B cell (primary cell): ENCODE measurements at regions not wholly inside any gene's neighbourhood (a gene's known extent, or its start where the extent isn't known, plus 50 kb on each side); places are given as distances from the start of the nearest gene placed in this dataset.

ENCODE experiments used
- ATAC-seq: fragments of 200-7000 bp; cut with Tn5 transposase; one replicate; pipeline ENCODE4 v1.10.0; 2021; ENCODE audit warnings: low read depth, mild to moderate bottlenecking, moderate number of reproducible peaks, moderate library complexity
- CTCF ChIA-PET: fragments of 350-600 bp; sonication (Branson Sonifier 250); formaldehyde crosslinking; loops from one replicate; lab custom pipeline; 2021; ENCODE audit warnings: antibody characterized with exemption, inconsistent platforms; lab: Charles Lee
- POLR2A ChIA-PET: fragments of 350-600 bp; sonication (Branson Sonifier 250); formaldehyde crosslinking; loops from one replicate; lab custom pipeline; 2021; ENCODE audit warnings: antibody characterized with exemption; lab: Charles Lee
- DNase-seq: peaks from one replicate; pipeline ENCODE4 v3.0.0; 2013
- H2AFZ ChIP-seq: 2 replicates; pipeline ENCODE4 v1.6.1; 2012; ENCODE audit warnings: mild to moderate bottlenecking, low read depth, low read length; ENCODE audit not compliant: insufficient read depth, poor library complexity, severe bottlenecking
- H3K27ac ChIP-seq, 2 donors: 1 replicate in 1 of 2; 2 replicates in 1 of 2; pipeline ENCODE4 v1.5.1; 2012 to 2013; ENCODE audit warnings: low read length in 2 of 2, mild to moderate bottlenecking in 2 of 2, moderate library complexity in 1 of 2
- H3K27me3 ChIP-seq, 4 experiments: fragments of 200-600 bp in 1 of 4; sonication (generic) in 1 of 4; replicated peaks in 1 of 4; 1 replicate in 2 of 4; 2 replicates in 2 of 4; pipeline versions ENCODE4 v1.6.1 to v1.7.0; 2013 to 2016; ENCODE audit warnings: low read length in 3 of 4, mild to moderate bottlenecking in 2 of 4, mixed read lengths in 1 of 4, moderate library complexity in 1 of 4; ENCODE audit not compliant: insufficient read depth in 4 of 4, control insufficient read depth in 3 of 4; ENCODE audit errors: control extremely low read depth in 1 of 4
- H3K36me3 ChIP-seq, 2 experiments: replicated peaks in 1 of 2; 1 replicate in 1 of 2; 2 replicates in 1 of 2; pipeline versions ENCODE4 v1.6.1 to v1.7.1; 2013; ENCODE audit warnings: low read length in 1 of 2; ENCODE audit not compliant: insufficient read depth in 2 of 2, control insufficient read depth in 1 of 2; ENCODE audit errors: control extremely low read depth in 1 of 2, extremely low read depth in 1 of 2
- H3K4me1 ChIP-seq, 2 donors: fragments of 200-600 bp in 1 of 2; sonication (generic) in 1 of 2; 1 replicate in 1 of 2; 2 replicates in 1 of 2; pipeline versions ENCODE4 v1.5.1 to v1.6.1; 2013 to 2017; ENCODE audit warnings: low read length in 2 of 2; ENCODE audit not compliant: control insufficient read depth in 2 of 2, insufficient read depth in 2 of 2
- H3K4me2 ChIP-seq: replicated peaks from 2 replicates; pipeline ENCODE3; 2012; ENCODE audit warnings: mild to moderate bottlenecking, low read depth, low read length; ENCODE audit not compliant: poor library complexity, severe bottlenecking
- H3K4me3 ChIP-seq, 5 experiments: fragments of 200-600 bp in 1 of 5; sonication (generic) in 1 of 5; 1 replicate in 3 of 5; 2 replicates in 2 of 5; pipeline versions ENCODE4 v1.5.1 to v1.7.0; 2011 to 2016; ENCODE audit warnings: low read length in 4 of 5, mild to moderate bottlenecking in 4 of 5, low read depth in 2 of 5, control low read depth in 1 of 5, moderate library complexity in 1 of 5; ENCODE audit not compliant: insufficient read depth in 1 of 5; ENCODE audit errors: control extremely low read depth in 1 of 5, extremely low read depth in 1 of 5
- H3K79me2 ChIP-seq: fragments of 200-600 bp; sonication (generic); one replicate; pipeline ENCODE4 v1.6.0; 2016; ENCODE audit warnings: low read length; ENCODE audit not compliant: control insufficient read depth, insufficient read depth
- H3K9ac ChIP-seq: fragments of 200-600 bp; sonication (generic); 2 replicates; pipeline ENCODE4 v1.6.1; 2017; ENCODE audit warnings: mild to moderate bottlenecking, low read length, moderate library complexity
- H3K9me3 ChIP-seq, 3 donors: one replicate each; pipeline versions ENCODE4 v1.6.1 to v1.7.1; 2013; ENCODE audit warnings: low read length in 2 of 3; ENCODE audit not compliant: control insufficient read depth in 2 of 3, insufficient read depth in 1 of 3; ENCODE audit errors: control extremely low read depth in 1 of 3
- H4K20me1 ChIP-seq: 2 replicates; pipeline ENCODE4 v1.6.0; 2012; ENCODE audit warnings: mild to moderate bottlenecking, low read length; ENCODE audit not compliant: insufficient read depth, control insufficient read depth, poor library complexity, severe bottlenecking
- H3K27ac Mint-ChIP-seq: one replicate; pipeline ENCODE4 v1.8.0; 2021; ENCODE audit warnings: mixed read lengths
- H3K27me3 Mint-ChIP-seq: one replicate; pipeline ENCODE4 v1.8.0; 2021; ENCODE audit warnings: mixed read lengths
- H3K4me1 Mint-ChIP-seq: one replicate; pipeline ENCODE4 v1.8.0; 2021; ENCODE audit warnings: mixed read lengths
- H3K4me3 Mint-ChIP-seq: one replicate; pipeline ENCODE4 v1.8.0; 2021; ENCODE audit warnings: mixed read lengths
- H3K9me3 Mint-ChIP-seq: one replicate; pipeline ENCODE4 v1.8.0; 2022; ENCODE audit warnings: mixed read lengths; ENCODE audit not compliant: insufficient read depth
- CTCF ChIP-seq: fragments of 200-600 bp; IDR thresholded peaks from one replicate; pipeline ENCODE4 v1.8.0; 2022; ENCODE audit warnings: antibody characterized with exemption, mild to moderate bottlenecking
- EZH2 ChIP-seq: IDR thresholded peaks from 2 replicates; pipeline ENCODE4 v1.6.1; 2012; ENCODE audit warnings: borderline replicate concordance, low read depth, mild to moderate bottlenecking, moderate library complexity, low read length; ENCODE audit not compliant: insufficient read depth, poor library complexity, severe bottlenecking
- WGBS: methylation state at CpG from one replicate; pipeline ENCODE4 v1.1.5; 2013; ENCODE audit warnings: missing lambda C conversion rate; ENCODE audit not compliant: insufficient coverage; 5-methylcytosine and 5-hydroxymethylcytosine counted together
- intact Hi-C: fragments of 100-400 bp; cut with micrococcal nuclease; formaldehyde crosslinking; loops from one replicate; pipeline ENCODE4 v1.10.0; 2022

GRCh38 chr10:10591715-10592341 is 425.8 kb upstream of the CELF2 start:
- no peak for TF ChIP-seq EZH2
- no peak for TF ChIP-seq CTCF
- ATAC-seq = no peak
- no peaks in the 10 kb centered on the region for H3K4me1 ChIP-seq
- no peak overlapping the region for H3K27ac ChIP-seq
- no peak overlapping the region for H3K4me2 ChIP-seq
- DNase-seq = no peak
- Mint-ChIP-seq H3K9me3 (no peaks in the 10 kb centered on the region), H3K4me1 (no peaks in the 10 kb centered on the region), H3K27me3 (peaks cover 6% of the 10 kb centered on the region), H3K4me3 (no peak overlapping the region), H3K27ac (no peak overlapping the region)
- H3K36me3 ChIP-seq = no peaks in the 10 kb centered on the region
- CTCF ChIA-PET = no interaction called here
- H3K79me2 ChIP-seq = no peaks in the 10 kb centered on the region
- H3K9ac ChIP-seq = no peak overlapping the region
- peaks cover 0 to 3% (median 1%) of the 10 kb centered on the region in 4 experiments for H3K27me3 ChIP-seq
- H3K9me3 ChIP-seq = no peaks in the 10 kb centered on the region
- H4K20me1 ChIP-seq = no peaks in the 10 kb centered on the region
- no peak overlapping the region for H3K4me3 ChIP-seq
- no peak overlapping the region for H2AFZ ChIP-seq
- WGBS = 87% methylated on average over 4 of the region's 8 CpGs
- POLR2A ChIA-PET = no interaction called here
- intact Hi-C loops = no loop called here

DNA sequence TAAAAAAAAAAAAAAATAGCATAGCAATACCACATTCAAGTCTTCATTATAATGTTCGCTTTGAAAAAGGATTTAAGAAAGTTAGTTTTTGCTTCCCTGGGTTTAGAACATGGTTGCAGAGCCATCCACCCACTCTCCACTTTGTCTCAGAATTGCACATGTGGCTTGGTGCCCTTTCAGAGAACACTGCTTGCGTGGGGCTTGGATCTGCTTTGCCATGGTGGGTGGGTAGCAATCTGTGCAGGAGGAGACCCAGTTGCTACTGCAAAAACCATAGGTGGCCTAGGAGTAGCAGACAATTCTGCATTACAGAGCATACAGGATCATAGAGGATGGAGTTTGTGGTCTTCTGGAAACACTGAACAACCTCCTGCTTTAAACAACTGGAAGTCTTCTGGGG is 421.4 kb upstream of the CELF2 start:
- CTCF ChIA-PET = no interaction called here
- Mint-ChIP-seq H3K9me3 (no peaks in the 10 kb centered on the region), H3K4me1 (peaks cover 5% of the 10 kb centered on the region), H3K4me3 (no peak overlapping the region), H3K27ac (no peak overlapping the region), H3K27me3 (no peaks in the 10 kb centered on the region)
- POLR2A ChIA-PET = no interaction called here
- DNase-seq = no peak
- Histone ChIP-seq H3K36me3 (no peaks in the 10 kb centered on the region), H3K9ac (no peak overlapping the region), H3K4me1 (no peaks in the 10 kb centered on the region), H2AFZ (no peak overlapping the region), H3K79me2 (no peaks in the 10 kb centered on the region), H3K4me3 (no peak overlapping the region), H3K27ac (no peak overlapping the region), H4K20me1 (no peaks in the 10 kb centered on the region), H3K4me2 (no peak overlapping the region), H3K9me3 (no peaks in the 10 kb centered on the region), H3K27me3 (peaks cover 0 to 2% (median 0%) of the 10 kb centered on the region in 4 experiments)
- no peak for ATAC-seq
- no CpG with 5 or more reads among the region's 2 CpGs for WGBS
- TF ChIP-seq CTCF (no peak), EZH2 (no peak)
- intact Hi-C loops = no loop called here
